H1 (cell line): ENCODE measurements at regions not wholly inside any gene's neighbourhood (a gene's known extent, or its start where the extent isn't known, plus 50 kb on each side); places are given as distances from the start of the nearest gene placed in this dataset.

Experiments used
- CTCF ChIA-PET: fragments of 300-600 bp; sonication (Branson Sonifier 250); formaldehyde crosslinking; loops from one replicate; lab custom pipeline; 2021; ENCODE audit not compliant: partially characterized antibody; lab: Charles Lee
- POLR2A ChIA-PET: fragments of 300-600 bp; sonication (Branson Sonifier 250); formaldehyde crosslinking; loops from one replicate; lab custom pipeline; 2021; ENCODE audit warnings: inconsistent platforms; ENCODE audit not compliant: partially characterized antibody; lab: Charles Lee
- DNase-seq, 2 experiments: peaks; one replicate each; pipeline versions ENCODE4 v3.0.0 to v3.0.0-alpha.2; 2010 to 2022; ENCODE audit warnings: low spot score in 2 of 2, low read depth in 1 of 2, mixed read lengths in 1 of 2
- FAIRE-seq: peaks from 2 replicates; lab custom pipeline; 2011; peaks lifted over from hg19 to GRCh38; lab: Jason Lieb, UNC
- H2AFZ ChIP-seq: 2 replicates; pipeline ENCODE4 v1.8.1; 2012; ENCODE audit warnings: low read length, inconsistent platforms
- H2AK5ac ChIP-seq: 2 replicates; pipeline ENCODE4 v1.6.1; 2013; ENCODE audit warnings: low read depth, low read length
- H2BK120ac ChIP-seq: replicated peaks from 2 replicates; pipeline ENCODE3; 2013; ENCODE audit warnings: low read depth, low read length, inconsistent platforms
- H2BK12ac ChIP-seq: 2 replicates; pipeline ENCODE4 v1.6.1; 2013; ENCODE audit warnings: low read depth, low read length
- H2BK15ac ChIP-seq: 2 replicates; pipeline ENCODE4 v1.6.1; 2013; ENCODE audit warnings: low read length
- H2BK20ac ChIP-seq: 2 replicates; pipeline ENCODE4 v1.6.1; 2013; ENCODE audit warnings: low read length
- H2BK5ac ChIP-seq: 2 replicates; pipeline ENCODE4 v1.6.1; 2013; ENCODE audit warnings: low read depth, low read length
- H3K14ac ChIP-seq: 2 replicates; pipeline ENCODE4 v1.6.1; 2013; ENCODE audit warnings: inconsistent platforms; ENCODE audit not compliant: insufficient read length
- H3K18ac ChIP-seq: 2 replicates; pipeline ENCODE4 v1.6.1; 2013; ENCODE audit warnings: low read length; ENCODE audit errors: extremely low read depth
- H3K23ac ChIP-seq: 2 replicates; pipeline ENCODE4 v1.6.1; 2013; ENCODE audit warnings: inconsistent platforms; ENCODE audit not compliant: insufficient read length
- H3K23me2 ChIP-seq: 2 replicates; pipeline ENCODE4 v1.6.1; 2013; ENCODE audit warnings: low read depth, low read length
- H3K27ac ChIP-seq: 2 replicates; pipeline ENCODE4 v1.6.1; 2011; ENCODE audit warnings: low read depth, low read length, inconsistent platforms
- H3K27me3 ChIP-seq, 4 experiments: replicated peaks in 1 of 4; 1 replicate in 1 of 4; 2 replicates in 3 of 4; pipeline versions ENCODE4 v1.6.1 to v1.8.1; 2011 to 2013; ENCODE audit warnings: low read length in 3 of 4, mild to moderate bottlenecking in 3 of 4, inconsistent platforms in 2 of 4, mixed read lengths in 2 of 4, moderate library complexity in 1 of 4; ENCODE audit not compliant: control insufficient read depth in 3 of 4, insufficient read depth in 3 of 4; ENCODE audit errors: extremely low read depth in 1 of 4
- H3K36me3 ChIP-seq, 4 experiments: 2 replicates each; pipeline versions ENCODE4 v1.6.1 to v1.8.1; 2011 to 2013; ENCODE audit warnings: mild to moderate bottlenecking in 4 of 4, low read length in 3 of 4, moderate library complexity in 2 of 4, control low read depth in 1 of 4, inconsistent platforms in 1 of 4; ENCODE audit not compliant: insufficient read depth in 4 of 4, control insufficient read depth in 2 of 4
- H3K4ac ChIP-seq: replicated peaks from 2 replicates; pipeline ENCODE3; 2013; ENCODE audit warnings: low read length, low read depth, mixed read lengths, inconsistent platforms; ENCODE audit not compliant: insufficient read length
- H3K4me1 ChIP-seq, 4 experiments: replicated peaks in 1 of 4; 1 replicate in 1 of 4; 2 replicates in 3 of 4; pipeline versions ENCODE4 v1.6.1 to v1.8.1; 2011 to 2013; ENCODE audit warnings: low read length in 3 of 4, inconsistent platforms in 2 of 4, mixed read lengths in 1 of 4; ENCODE audit not compliant: insufficient read depth in 4 of 4, control insufficient read depth in 3 of 4
- H3K4me2 ChIP-seq, 2 experiments: 2 replicates each; pipeline versions ENCODE4 v1.6.1 to v1.8.1; 2011 to 2013; ENCODE audit warnings: low read depth in 2 of 2, low read length in 2 of 2, control low read depth in 1 of 2, inconsistent platforms in 1 of 2, mild to moderate bottlenecking in 1 of 2; ENCODE audit not compliant: insufficient read depth in 1 of 2
- H3K4me3 ChIP-seq, 4 experiments: fragments of 200-600, 300-600 bp in 1 of 4; sonication (generic), shearing (Covaris generic), sonication (Bioruptor Twin) in 1 of 4; 2 replicates each; pipeline versions ENCODE4 v1.5.1 to v1.8.1; 2011 to 2016; ENCODE audit warnings: low read length in 4 of 4, low read depth in 3 of 4, control low read depth in 2 of 4, inconsistent platforms in 2 of 4, mild to moderate bottlenecking in 2 of 4, mixed read lengths in 1 of 4, moderate library complexity in 1 of 4; ENCODE audit not compliant: insufficient read depth in 2 of 4; ENCODE audit errors: extremely low read depth in 1 of 4
- H3K56ac ChIP-seq: replicated peaks from 2 replicates; pipeline ENCODE3; 2013; ENCODE audit warnings: low read depth, mild to moderate bottlenecking, mixed read lengths, low read length, inconsistent platforms; ENCODE audit not compliant: insufficient read length
- H3K79me1 ChIP-seq: 2 replicates; pipeline ENCODE4 v1.6.1; 2013; ENCODE audit warnings: low read depth, low read length, control low read depth
- H3K79me2 ChIP-seq, 2 experiments: 2 replicates each; pipeline versions ENCODE4 v1.6.1 to v1.8.1; 2012 to 2013; ENCODE audit warnings: low read length in 2 of 2, mild to moderate bottlenecking in 2 of 2, inconsistent platforms in 1 of 2; ENCODE audit not compliant: insufficient read depth in 2 of 2, control insufficient read depth in 1 of 2
- H3K9ac ChIP-seq, 4 experiments: replicated peaks in 1 of 4; 1 replicate in 1 of 4; 2 replicates in 3 of 4; pipeline versions ENCODE4 v1.6.1 to v1.8.1; 2011 to 2013; ENCODE audit warnings: low read depth in 3 of 4, low read length in 3 of 4, control low read depth in 2 of 4, mild to moderate bottlenecking in 2 of 4, moderate library complexity in 2 of 4, inconsistent platforms in 1 of 4; ENCODE audit errors: extremely low read depth in 1 of 4
- H3K9me3 ChIP-seq, 2 experiments: 2 replicates each; pipeline versions ENCODE4 v1.6.1 to v1.8.1; 2012 to 2013; ENCODE audit warnings: mild to moderate bottlenecking in 2 of 2, moderate library complexity in 2 of 2, control low read depth in 1 of 2, inconsistent platforms in 1 of 2, low read depth in 1 of 2, low read length in 1 of 2, mixed read lengths in 1 of 2; ENCODE audit not compliant: insufficient read depth in 2 of 2
- H4K20me1 ChIP-seq, 2 experiments: replicated peaks in 1 of 2; 2 replicates each; pipeline versions ENCODE3 to v1.8.1; 2011 to 2013; ENCODE audit warnings: inconsistent platforms in 2 of 2, low read length in 2 of 2, mild to moderate bottlenecking in 1 of 2; ENCODE audit not compliant: insufficient read depth in 2 of 2, control insufficient read depth in 1 of 2
- H4K5ac ChIP-seq: 2 replicates; pipeline ENCODE4 v1.6.1; 2013; ENCODE audit warnings: low read length, low read depth, mixed read lengths, inconsistent platforms; ENCODE audit not compliant: insufficient read length
- H4K8ac ChIP-seq: 2 replicates; pipeline ENCODE4 v1.8.0; 2013; ENCODE audit warnings: mild to moderate bottlenecking, moderate library complexity, low read length, inconsistent platforms; ENCODE audit not compliant: insufficient read depth; ENCODE audit errors: extremely low read depth
- H4K91ac ChIP-seq: replicated peaks from 2 replicates; pipeline ENCODE3; 2013; ENCODE audit warnings: low read length, mixed read lengths, inconsistent platforms; ENCODE audit not compliant: insufficient read length
- SP2 ChIP-seq: IDR thresholded peaks from 2 replicates; pipeline ENCODE4 v1.6.1; 2012; ENCODE audit warnings: mild to moderate bottlenecking, low read length, inconsistent platforms
- WGBS, 2 experiments: shearing (Covaris generic) in 1 of 2; methylation state at CpG; one replicate each; pipeline versions ENCODE4 v1.1.6 to v1.1.7; 2013 to 2015; ENCODE audit warnings: low lambda C conversion rate in 2 of 2, mixed read lengths in 2 of 2, inconsistent platforms in 1 of 2, low coverage in 1 of 2, missing lambda C conversion rate in 1 of 2; ENCODE audit not compliant: insufficient replicate concordance in 2 of 2, insufficient coverage in 1 of 2, insufficient read length in 1 of 2; ENCODE audit errors: extremely low coverage in 1 of 2, missing lambda C conversion rate in 1 of 2; 5-methylcytosine and 5-hydroxymethylcytosine counted together

DNA sequence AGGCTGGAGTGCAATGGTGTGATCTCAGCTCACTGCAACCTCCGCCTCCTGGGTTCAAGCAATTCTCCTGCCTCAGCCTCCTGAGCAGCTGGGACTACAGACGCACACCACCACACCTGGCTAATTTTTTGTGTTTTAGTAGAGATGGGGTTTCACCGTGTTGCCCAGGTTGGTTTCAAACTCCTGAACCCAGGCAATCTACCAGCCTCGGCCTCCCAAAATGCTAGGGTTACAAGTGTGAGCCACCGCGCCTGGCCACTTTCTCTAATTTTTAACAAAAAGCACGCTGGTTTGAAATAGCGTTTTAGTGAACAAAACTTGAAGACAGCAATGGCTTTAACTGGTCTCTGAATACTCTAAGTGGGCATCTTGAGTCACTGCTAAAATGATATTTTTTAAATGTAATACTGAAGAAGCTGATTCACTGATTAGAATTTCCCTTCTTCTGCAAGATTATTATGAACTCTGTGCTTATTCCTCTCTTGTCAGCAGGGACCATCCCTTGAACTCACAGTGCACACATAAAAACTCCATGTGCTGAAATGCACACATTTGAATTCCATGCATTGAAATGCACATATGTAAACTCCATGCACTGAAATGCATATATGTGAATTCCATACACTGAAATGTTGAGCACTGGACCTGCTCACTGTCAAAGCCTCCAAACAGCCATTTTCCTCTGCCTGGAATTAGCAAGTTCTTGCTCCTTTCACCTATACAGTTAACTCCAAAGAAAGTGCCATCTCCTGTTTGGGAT, 1411.5 kb upstream of the ACVR2A start:
- H3K14ac ChIP-seq: no peak overlapping the region
- H3K18ac ChIP-seq: no peak overlapping the region
- no peaks in the 10 kb centered on the region for H3K36me3 ChIP-seq
- H4K5ac ChIP-seq: no peak overlapping the region
- H3K23me2 ChIP-seq: no peaks in the 10 kb centered on the region
- H2BK120ac ChIP-seq: no peak overlapping the region
- no peak overlapping the region for H4K91ac ChIP-seq
- 96% methylated on average over 8 of the region's 8 CpGs; no CpG with 5 or more reads in 1 of the 2 experiments for WGBS, 2 experiments
- H2BK5ac ChIP-seq: no peak overlapping the region
- H3K79me1 ChIP-seq: no peaks in the 10 kb centered on the region
- POLR2A ChIA-PET: no interaction called here
- no peak overlapping the region for H3K4me3 ChIP-seq
- H3K23ac ChIP-seq: no peak overlapping the region
- H3K27ac ChIP-seq: no peak overlapping the region
- H2AFZ ChIP-seq: no peak overlapping the region
- H3K4me2 ChIP-seq: no peak overlapping the region
- no peak overlapping the region for H3K9ac ChIP-seq
- H2BK12ac ChIP-seq: no peak overlapping the region
- no peaks in the 10 kb centered on the region for H3K9me3 ChIP-seq
- no peak overlapping the region for H3K4ac ChIP-seq
- TF ChIP-seq SP2: no peak
- TF ChIP-seq, all 59 proteins: peak for 0
- Histone ChIP-seq H3K27me3 (no peaks in the 10 kb centered on the region), H4K8ac (no peak overlapping the region), H3K4me1 (no peaks in the 10 kb centered on the region), H2BK15ac (no peak overlapping the region), H3K79me2 (no peaks in the 10 kb centered on the region), H2BK20ac (no peak overlapping the region), H4K20me1 (no peaks in the 10 kb centered on the region), H3K56ac (no peak overlapping the region), H2AK5ac (no peak overlapping the region)
- CTCF ChIA-PET: no interaction called here
- DNase-seq (no peak), FAIRE-seq (no peak)
